OCI-LY7 (cell line): ENCODE measurements at regions not wholly inside any gene's neighbourhood (a gene's known extent, or its start where the extent isn't known, plus 50 kb on each side); places are given as distances from the start of the nearest gene placed in this dataset.

Experiments used
- EZH2phosphoT487 ChIP-seq: fragments of 200-600 bp; sonication (generic); IDR thresholded peaks from 2 replicates; pipeline ENCODE4 v1.6.1; 2018; ENCODE audit warnings: low read depth, borderline replicate concordance, mild to moderate bottlenecking, mixed run types, antibody characterized with exemption, low read length, moderate library complexity, mixed read lengths
- TF ChIP-seq, protein P1 (sequence below): fragments of 200-600 bp; sonication (generic); conservative IDR thresholded peaks from 2 replicates; pipeline ENCODE4 v1.5.1; 2014; ENCODE audit warnings: mild to moderate bottlenecking, antibody characterized with exemption, low read length, moderate library complexity, mixed read lengths

DNA sequence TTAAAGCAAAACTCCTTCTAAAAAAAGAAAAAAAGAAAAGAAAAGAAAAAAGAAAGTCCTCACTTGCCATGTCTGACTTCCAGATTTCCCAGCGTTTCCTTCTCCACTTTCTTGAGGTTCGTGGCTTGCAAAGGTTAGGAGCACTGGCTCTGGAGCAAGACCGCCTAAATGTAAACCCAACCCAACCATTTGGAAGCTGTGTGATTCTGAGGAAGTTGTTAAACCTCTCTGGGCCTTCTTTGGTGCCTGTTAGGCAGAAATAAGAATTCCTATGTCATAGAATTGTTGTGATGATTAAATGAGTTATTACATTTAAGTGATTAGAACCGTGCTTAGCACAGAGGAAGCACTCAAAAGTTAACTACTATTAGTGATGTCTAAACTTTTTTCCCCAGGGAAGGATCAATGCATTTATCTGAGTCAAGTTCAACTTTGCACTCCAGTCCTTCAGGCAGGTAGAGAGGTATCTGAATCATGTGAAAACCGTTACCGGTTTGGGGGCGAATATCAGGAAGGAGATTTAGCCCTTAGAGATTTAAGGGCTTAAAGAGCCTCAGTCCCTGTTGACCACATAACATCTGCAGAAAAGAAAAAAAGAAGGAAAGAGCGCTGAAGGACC lies 78.3 kb upstream of the HES1 start:
- TF ChIP-seq, protein P1, sequence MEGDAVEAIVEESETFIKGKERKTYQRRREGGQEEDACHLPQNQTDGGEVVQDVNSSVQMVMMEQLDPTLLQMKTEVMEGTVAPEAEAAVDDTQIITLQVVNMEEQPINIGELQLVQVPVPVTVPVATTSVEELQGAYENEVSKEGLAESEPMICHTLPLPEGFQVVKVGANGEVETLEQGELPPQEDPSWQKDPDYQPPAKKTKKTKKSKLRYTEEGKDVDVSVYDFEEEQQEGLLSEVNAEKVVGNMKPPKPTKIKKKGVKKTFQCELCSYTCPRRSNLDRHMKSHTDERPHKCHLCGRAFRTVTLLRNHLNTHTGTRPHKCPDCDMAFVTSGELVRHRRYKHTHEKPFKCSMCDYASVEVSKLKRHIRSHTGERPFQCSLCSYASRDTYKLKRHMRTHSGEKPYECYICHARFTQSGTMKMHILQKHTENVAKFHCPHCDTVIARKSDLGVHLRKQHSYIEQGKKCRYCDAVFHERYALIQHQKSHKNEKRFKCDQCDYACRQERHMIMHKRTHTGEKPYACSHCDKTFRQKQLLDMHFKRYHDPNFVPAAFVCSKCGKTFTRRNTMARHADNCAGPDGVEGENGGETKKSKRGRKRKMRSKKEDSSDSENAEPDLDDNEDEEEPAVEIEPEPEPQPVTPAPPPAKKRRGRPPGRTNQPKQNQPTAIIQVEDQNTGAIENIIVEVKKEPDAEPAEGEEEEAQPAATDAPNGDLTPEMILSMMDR, result no peak
- TF ChIP-seq EZH2phosphoT487, result no peak
